Activated CD8-positive, alpha-beta memory T cell treated with anti-CD3 and anti-CD28 coated beads, Interleukin-2, amount 50 U/mL, for 24 hours (primary cell): ENCODE measurements at regions not wholly inside any gene's neighbourhood (a gene's known extent, or its start where the extent isn't known, plus 50 kb on each side); places are given as distances from the start of the nearest gene placed in this dataset.

Experiments used
- DNase-seq: peaks from one replicate; pipeline ENCODE4 v3.0.0-alpha.2; 2020; ENCODE audit errors: extremely low read depth

GRCh38 chr22:49263101-49263500, 564.6 kb downstream of the BRD1 start:
- no peak for DNase-seq

GRCh38 chr22:49262167-49262566, 565.5 kb downstream of the BRD1 start:
- DNase-seq = no peak

GRCh38 chr22:49261616-49262015, 566.1 kb downstream of the BRD1 start:
- no peak for DNase-seq

GRCh38 chr22:49260681-49261580, 566.7 kb downstream of the BRD1 start:
- DNase-seq = no peak

- DNase-seq = no peak
Measured at GRCh38 chr22:49259839-49260615, 567.6 kb downstream of the BRD1 start.

- no peak for DNase-seq
Measured at GRCh38 chr22:49258107-49259010, 569.3 kb downstream of the BRD1 start.

GRCh38 chr22:49257551-49257961, 570.1 kb downstream of the BRD1 start:
- no peak for DNase-seq

- DNase-seq = no peak
Measured at GRCh38 chr22:49255741-49256318, 571.8 kb downstream of the BRD1 start.

- DNase-seq = no peak
Measured at GRCh38 chr22:49255154-49255553, 572.5 kb downstream of the BRD1 start.

GRCh38 chr22:49253656-49254055, 574.0 kb downstream of the BRD1 start:
- no peak for DNase-seq

GRCh38 chr22:49251371-49251770, 576.3 kb downstream of the BRD1 start:
- no peak for DNase-seq

- DNase-seq = no peak
Measured at GRCh38 chr22:49247194-49247924, 580.3 kb downstream of the BRD1 start.

- no peak for DNase-seq
Measured at GRCh38 chr22:49244466-49245420, 582.9 kb downstream of the BRD1 start.

GRCh38 chr22:49243965-49244364, 583.7 kb downstream of the BRD1 start:
- no peak for DNase-seq

- DNase-seq = no peak
Measured at GRCh38 chr22:49243335-49243734, 584.3 kb downstream of the BRD1 start.

GRCh38 chr22:49242480-49242879, 585.2 kb downstream of the BRD1 start:
- DNase-seq = no peak

GRCh38 chr22:49241174-49241851, 586.4 kb downstream of the BRD1 start:
- DNase-seq = no peak

GRCh38 chr22:49240472-49240871, 587.2 kb downstream of the BRD1 start:
- no peak for DNase-seq

GRCh38 chr22:49240016-49240380, 587.7 kb downstream of the BRD1 start:
- no peak for DNase-seq
